SK-N-SH treated with all-trans-retinoic acid at 6 μM for 48 hours (cell line): ENCODE measurements at regions not wholly inside any gene's neighbourhood (a gene's known extent, or its start where the extent isn't known, plus 50 kb on each side); places are given as distances from the start of the nearest gene placed in this dataset.

Experiments used
- ATAC-seq: fragments of 200-7000 bp; cut with Tn5 transposase; 3 replicates; pipeline ENCODE4 v1.9.1; 2020; ENCODE audit warnings: mild to moderate bottlenecking, moderate library complexity
- ARNTL ChIP-seq: fragments of 450-650 bp; formaldehyde crosslinking; IDR thresholded peaks from 2 replicates; pipeline ENCODE4 v1.5.0; 2020; ENCODE audit warnings: low read depth, mild to moderate bottlenecking, moderate library complexity, borderline replicate concordance
- BACH2 ChIP-seq: fragments of 250-450 bp; sonication (Bioruptor Pico); IDR thresholded peaks from 2 replicates; pipeline ENCODE4 v1.9.0; 2021; ENCODE audit warnings: mild to moderate bottlenecking, borderline replicate concordance
- CREB5 ChIP-seq: fragments of 250-450 bp; sonication (Bioruptor Pico); IDR thresholded peaks from 2 replicates; pipeline ENCODE4 v1.5.1; 2020; ENCODE audit warnings: low read depth, mild to moderate bottlenecking, moderate library complexity
- CSDC2 ChIP-seq: fragments of 250-450 bp; sonication (Bioruptor Pico); IDR thresholded peaks from 2 replicates; pipeline ENCODE4 v1.5.0; 2020; ENCODE audit warnings: mild to moderate bottlenecking, moderate library complexity
- CSRNP3 ChIP-seq: fragments of 250-450 bp; sonication (Bioruptor Pico); IDR thresholded peaks from 2 replicates; pipeline ENCODE4 v1.5.1; 2021; ENCODE audit warnings: mild to moderate bottlenecking, moderate library complexity
- ESRRG ChIP-seq: fragments of 250-450 bp; sonication (Bioruptor Pico); IDR thresholded peaks from 2 replicates; pipeline ENCODE4 v1.6.1; 2021; ENCODE audit warnings: mild to moderate bottlenecking
- GLIS3 ChIP-seq: fragments of 250-450 bp; sonication (Bioruptor Pico); IDR thresholded peaks from 2 replicates; pipeline ENCODE4 v1.5.0; 2020; ENCODE audit warnings: mild to moderate bottlenecking, moderate library complexity
- ISL1 ChIP-seq: fragments of 250-450 bp; sonication (Bioruptor Pico); IDR thresholded peaks from 2 replicates; pipeline ENCODE4 v2.1.2; 2022; ENCODE audit warnings: mild to moderate bottlenecking, moderate library complexity
- OSR1 ChIP-seq: fragments of 250-450 bp; sonication (Bioruptor Pico); IDR thresholded peaks from 2 replicates; pipeline ENCODE4 v1.8.0; 2022; ENCODE audit warnings: moderate library complexity, mild to moderate bottlenecking, inconsistent platforms
- PATZ1 ChIP-seq: fragments of 250-450 bp; sonication (Bioruptor Pico); IDR thresholded peaks from 2 replicates; pipeline ENCODE4 v1.8.0; 2020; ENCODE audit warnings: mild to moderate bottlenecking, moderate library complexity, borderline replicate concordance
- POU6F1 ChIP-seq: fragments of 250-450 bp; sonication (Bioruptor Pico); IDR thresholded peaks from 2 replicates; pipeline ENCODE4 v1.8.0; 2021; ENCODE audit warnings: low read depth, mild to moderate bottlenecking, moderate library complexity, borderline replicate concordance
- PPARA ChIP-seq: fragments of 250-450 bp; sonication (Bioruptor Pico); IDR thresholded peaks from 2 replicates; pipeline ENCODE4 v1.5.0; 2020; ENCODE audit warnings: mild to moderate bottlenecking, borderline replicate concordance
- RARB ChIP-seq: fragments of 250-450 bp; sonication (Bioruptor Pico); IDR thresholded peaks from 2 replicates; pipeline ENCODE4 v1.8.0; 2021; ENCODE audit warnings: mild to moderate bottlenecking, moderate library complexity
- SNAI2 ChIP-seq: fragments of 250-450 bp; sonication (Bioruptor Pico); IDR thresholded peaks from 2 replicates; pipeline ENCODE4 v1.5.0; 2020; ENCODE audit warnings: mild to moderate bottlenecking, moderate library complexity
- TCF4 ChIP-seq: fragments of 250-450 bp; sonication (Bioruptor Pico); IDR thresholded peaks from 2 replicates; pipeline ENCODE4 v1.8.0; 2021; ENCODE audit warnings: mild to moderate bottlenecking, moderate library complexity, borderline replicate concordance
- TSHZ2 ChIP-seq: fragments of 250-450 bp; sonication (Bioruptor Pico); IDR thresholded peaks from 2 replicates; pipeline ENCODE4 v1.5.0; 2020; ENCODE audit warnings: mild to moderate bottlenecking, moderate library complexity
- ZFP30 ChIP-seq: fragments of 450-650 bp; formaldehyde crosslinking; IDR thresholded peaks from 2 replicates; pipeline ENCODE4 v1.5.0; 2022; ENCODE audit warnings: mild to moderate bottlenecking, moderate library complexity
- ZNF565 ChIP-seq: fragments of 450-650 bp; formaldehyde crosslinking; conservative IDR thresholded peaks from 2 replicates; pipeline ENCODE4 v1.5.0; 2020; ENCODE audit warnings: low read depth, mild to moderate bottlenecking, moderate library complexity
- ZNF70 ChIP-seq: fragments of 450-650 bp; formaldehyde crosslinking; IDR thresholded peaks from 2 replicates; pipeline ENCODE4 v1.5.0; 2020; ENCODE audit warnings: mild to moderate bottlenecking, moderate library complexity

- TF ChIP-seq ARNTL (no peak), ZNF70 (CRISPR knock-in tag) (no peak), ZFP30 (CRISPR knock-in tag) (no peak)
- ATAC-seq, result no peak
These were observed 165.4 kb upstream of the CDH11 start for GRCh38 chr16:65287307-65287706.

- peak; percentile 66 for ATAC-seq
- TF ChIP-seq SNAI2 (CRISPR knock-in tag) (no peak), POU6F1 (no peak), CSDC2 (CRISPR knock-in tag) (no peak), OSR1 (no peak), TSHZ2 (no peak), PATZ1 (CRISPR knock-in tag) (no peak), CSRNP3 (CRISPR knock-in tag) (no peak), ISL1 (no peak), ZNF70 (CRISPR knock-in tag) (no peak), RARB (no peak), ARNTL (no peak), ZFP30 (CRISPR knock-in tag) (no peak), ZNF565 (CRISPR knock-in tag) (no peak), TCF4 (no peak), CREB5 (CRISPR knock-in tag) (no peak), ESRRG (CRISPR knock-in tag) (no peak), GLIS3 (CRISPR knock-in tag) (no peak), BACH2 (CRISPR knock-in tag) (no peak)
These were observed 163.5 kb upstream of the CDH11 start for GRCh38 chr16:65285128-65286048.

GRCh38 chr16:65284626-65285025 lies 162.8 kb upstream of the CDH11 start:
- TF ChIP-seq GLIS3 (CRISPR knock-in tag) (no peak), PPARA (no peak), ZNF565 (CRISPR knock-in tag) (no peak), BACH2 (CRISPR knock-in tag) (no peak)
- peak; percentile 39 for ATAC-seq

- ATAC-seq, result peak; percentile 59; the same call in 2 of the 3 replicates
- TF ChIP-seq ZNF70 (CRISPR knock-in tag) (no peak), TSHZ2 (peak; percentile 73), TCF4 (peak; percentile 87; the same call in 1 of the 2 replicates)
- TF ChIP-seq, all 23 proteins: peak for 2
These were observed 161.4 kb upstream of the CDH11 start for GRCh38 chr16:65283181-65283651.
